H1 (cell line): ENCODE measurements at regions not wholly inside any gene's neighbourhood (a gene's known extent, or its start where the extent isn't known, plus 50 kb on each side); places are given as distances from the start of the nearest gene placed in this dataset.

ENCODE experiments used
- ATF2 ChIP-seq: IDR thresholded peaks from 2 replicates; pipeline ENCODE4 v1.6.1; 2012; ENCODE audit warnings: low read length, inconsistent platforms
- HDAC2 ChIP-seq, 2 experiments: fragments of 300-600 bp in 1 of 2; sonication (generic) in 1 of 2; IDR thresholded peaks; 2 replicates each; pipeline ENCODE4 v1.6.1; 2011 to 2012; ENCODE audit warnings: low read depth in 2 of 2, low read length in 2 of 2, mild to moderate bottlenecking in 2 of 2, moderate library complexity in 2 of 2, borderline replicate concordance in 1 of 2, inconsistent platforms in 1 of 2
- HDAC6 ChIP-seq: IDR thresholded peaks from one replicate; pipeline ENCODE4 v1.7.1; 2012; ENCODE audit warnings: low read depth, mild to moderate bottlenecking, inconsistent platforms, low read length, moderate library complexity
- KDM1A ChIP-seq: fragments of 200-600, 300-600 bp; sonication (generic); IDR thresholded peaks from 2 replicates; pipeline ENCODE4 v1.7.1; 2016; ENCODE audit warnings: mild to moderate bottlenecking, low read length, borderline replicate concordance
- PHF8 ChIP-seq: fragments of 200-600 bp; sonication (generic); conservative IDR thresholded peaks from 2 replicates; pipeline ENCODE4 v1.7.1; 2012; ENCODE audit warnings: low read depth, mild to moderate bottlenecking, inconsistent platforms, low read length, moderate library complexity
- RFX5 ChIP-seq: IDR thresholded peaks from 2 replicates; pipeline ENCODE4 v1.6.1; 2011; ENCODE audit warnings: low read depth, low read length, improper control_type of control experiment, borderline replicate concordance
- SIRT6 ChIP-seq: IDR thresholded peaks from one replicate; pipeline ENCODE4 v1.7.1; 2012; ENCODE audit warnings: low read length, inconsistent platforms
- SP2 ChIP-seq: IDR thresholded peaks from 2 replicates; pipeline ENCODE4 v1.6.1; 2012; ENCODE audit warnings: mild to moderate bottlenecking, low read length, inconsistent platforms
- ZNF274 ChIP-seq: IDR thresholded peaks from 2 replicates; pipeline ENCODE4 v1.7.0; 2012; ENCODE audit warnings: low read length, borderline replicate concordance; ENCODE audit errors: extremely low read depth

- TF ChIP-seq HDAC2 (IDR thresholded peaks at IDR 0.05; ENCODE audit: borderline replicate concordance in 1 of 2, low read depth in 2 of 2, low read length in 2 of 2), result no peak
- no peak for TF ChIP-seq RFX5
- no peak for TF ChIP-seq SIRT6
- no peak for TF ChIP-seq ATF2
- TF ChIP-seq HDAC6, result no peak
- no peak for TF ChIP-seq SP2
- TF ChIP-seq PHF8, result no peak
- TF ChIP-seq KDM1A, result no peak
- no peak for TF ChIP-seq ZNF274
Measured at GRCh38 chr22:22735695-22736611, 91.5 kb downstream of the GGTLC2 start (continued).
